ENCODE measurements at regions not wholly inside any gene's neighbourhood (a gene's known extent, or its start where the extent isn't known, plus 50 kb on each side); places are given as distances from the start of the nearest gene placed in this dataset.

GRCh38 chr21:29477941-29478340 is 179.2 kb downstream of the BACH1 start:
- TF ChIP-seq BHLHE40 (IDR thresholded peaks at IDR 0.05; ENCODE audit: borderline replicate concordance) (no peak), FOXK2 (IDR thresholded peaks at IDR 0.05) (no peak), FOXM1 (IDR thresholded peaks at IDR 0.05; ENCODE audit: borderline replicate concordance) (no peak), SP1 (IDR thresholded peaks at IDR 0.05) (no peak), PKNOX1 (IDR thresholded peaks at IDR 0.05) (no peak), CTBP1 (IDR thresholded peaks at IDR 0.05; ENCODE audit: borderline replicate concordance) (no peak), NFRKB (IDR thresholded peaks at IDR 0.05) (no peak), SUZ12 (IDR thresholded peaks at IDR 0.05) (no peak), ARNT (IDR thresholded peaks at IDR 0.05) (no peak), ZNF384 (IDR thresholded peaks at IDR 0.05) (no peak)
